Hepatocyte (in vitro differentiated cells): ENCODE measurements at regions not wholly inside any gene's neighbourhood (a gene's known extent, or its start where the extent isn't known, plus 50 kb on each side); places are given as distances from the start of the nearest gene placed in this dataset.

Experiments
- DNase-seq: peaks from one replicate; pipeline ENCODE4 v3.0.0-alpha.2; 2016; ENCODE audit warnings: low spot score
- H2AFZ ChIP-seq: fragments of 200-600 bp; sonication (generic); 2 replicates; pipeline ENCODE4 v1.6.0; 2016; ENCODE audit warnings: antibody characterized with exemption, mild to moderate bottlenecking
- H3K27ac ChIP-seq: fragments of 200-600 bp; sonication (generic); 2 replicates; pipeline ENCODE4 v1.5.1; 2016; ENCODE audit warnings: mild to moderate bottlenecking
- H3K27me3 ChIP-seq: fragments of 200-600 bp; sonication (generic); 2 replicates; pipeline ENCODE4 v1.6.1; 2016
- H3K36me3 ChIP-seq: fragments of 200-600 bp; sonication (generic); replicated peaks from 2 replicates; pipeline ENCODE4 v1.5.1; 2016; ENCODE audit warnings: low read depth; ENCODE audit not compliant: insufficient read depth
- H3K4me1 ChIP-seq: fragments of 200-600 bp; sonication (generic); 2 replicates; pipeline ENCODE4 v1.5.1; 2016; ENCODE audit warnings: mild to moderate bottlenecking, moderate library complexity; ENCODE audit not compliant: insufficient read depth
- H3K4me2 ChIP-seq: fragments of 200-600 bp; sonication (generic); 2 replicates; pipeline ENCODE4 v1.6.0; 2016
- H3K4me3 ChIP-seq: fragments of 200-600 bp; sonication (generic); 2 replicates; pipeline ENCODE4 v1.5.1; 2016; ENCODE audit warnings: mild to moderate bottlenecking
- H3K79me2 ChIP-seq: fragments of 200-600 bp; sonication (generic); 2 replicates; pipeline ENCODE4 v1.6.0; 2017; ENCODE audit warnings: mild to moderate bottlenecking
- H3K9me2 ChIP-seq: fragments of 200-600 bp; sonication (generic); replicated peaks from 2 replicates; pipeline ENCODE4 v1.6.0; 2017; ENCODE audit warnings: mild to moderate bottlenecking; ENCODE audit not compliant: insufficient read depth
- H3K9me3 ChIP-seq: fragments of 200-600 bp; sonication (generic); 2 replicates; pipeline ENCODE4 v1.5.1; 2016; ENCODE audit warnings: low read depth, mild to moderate bottlenecking
- H4K20me1 ChIP-seq: fragments of 200-600 bp; sonication (generic); 2 replicates; pipeline ENCODE4 v1.6.0; 2016; ENCODE audit warnings: mild to moderate bottlenecking; ENCODE audit not compliant: insufficient read depth, poor library complexity, severe bottlenecking
- EZH2 ChIP-seq: fragments of 200-600 bp; sonication (generic); IDR thresholded peaks from 2 replicates; pipeline ENCODE4 v1.6.1; 2016; ENCODE audit warnings: antibody characterized with exemption, mild to moderate bottlenecking, borderline replicate concordance
- EZH2phosphoT487 ChIP-seq: fragments of 200-600 bp; sonication (generic); IDR thresholded peaks from one replicate; pipeline ENCODE4 v1.6.1; 2018; ENCODE audit warnings: antibody characterized with exemption, mild to moderate bottlenecking, low read depth, moderate library complexity; ENCODE audit not compliant: unreplicated experiment, severe bottlenecking
- WGBS: methylation state at CpG from one replicate; pipeline ENCODE4 v1.1.6; 2016; ENCODE audit warnings: low lambda C conversion rate; ENCODE audit errors: missing lambda C conversion rate; 5-methylcytosine and 5-hydroxymethylcytosine counted together
- TF ChIP-seq, protein P1 (sequence below): fragments of 200-600 bp; sonication (generic); IDR thresholded peaks from 2 replicates; pipeline ENCODE4 v1.5.1; 2016; ENCODE audit warnings: antibody characterized with exemption, mild to moderate bottlenecking; ENCODE audit not compliant: poor library complexity

DNA sequence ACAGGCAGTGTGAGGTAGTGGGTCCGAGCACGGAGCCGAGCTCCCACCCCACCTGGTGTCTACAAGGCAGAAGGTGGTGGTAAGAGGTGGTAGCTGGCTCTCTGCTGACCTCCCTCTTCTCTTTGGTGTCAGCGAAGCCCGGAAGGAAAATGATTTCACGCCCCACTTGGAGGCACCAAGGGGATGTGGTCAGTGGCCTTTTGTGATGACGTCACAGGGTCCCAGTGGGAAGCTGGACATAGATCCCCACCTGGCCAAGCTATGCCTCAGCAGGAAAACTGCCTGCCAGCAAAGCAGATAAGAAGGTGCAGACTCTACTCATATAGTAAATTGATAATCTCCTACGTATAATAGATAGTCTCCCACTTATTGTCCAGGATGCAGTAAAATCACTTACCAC lies 183.7 kb upstream of the ALKAL2 start:
- Histone ChIP-seq H3K27me3 (peaks cover 28% of the 10 kb centered on the region), H3K9me2 (no peaks in the 10 kb centered on the region), H3K4me2 (no peak overlapping the region), H2AFZ (no peak overlapping the region), H3K79me2 (no peaks in the 10 kb centered on the region), H3K4me3 (no peak overlapping the region), H3K27ac (no peak overlapping the region), H3K9me3 (peaks cover 9% of the 10 kb centered on the region), H3K36me3 (no peaks in the 10 kb centered on the region), H3K4me1 (no peaks in the 10 kb centered on the region), H4K20me1 (no peaks in the 10 kb centered on the region)
- DNase-seq, result no peak
- TF ChIP-seq EZH2phosphoT487 (no peak), EZH2 (no peak)
- TF ChIP-seq, protein P1, sequence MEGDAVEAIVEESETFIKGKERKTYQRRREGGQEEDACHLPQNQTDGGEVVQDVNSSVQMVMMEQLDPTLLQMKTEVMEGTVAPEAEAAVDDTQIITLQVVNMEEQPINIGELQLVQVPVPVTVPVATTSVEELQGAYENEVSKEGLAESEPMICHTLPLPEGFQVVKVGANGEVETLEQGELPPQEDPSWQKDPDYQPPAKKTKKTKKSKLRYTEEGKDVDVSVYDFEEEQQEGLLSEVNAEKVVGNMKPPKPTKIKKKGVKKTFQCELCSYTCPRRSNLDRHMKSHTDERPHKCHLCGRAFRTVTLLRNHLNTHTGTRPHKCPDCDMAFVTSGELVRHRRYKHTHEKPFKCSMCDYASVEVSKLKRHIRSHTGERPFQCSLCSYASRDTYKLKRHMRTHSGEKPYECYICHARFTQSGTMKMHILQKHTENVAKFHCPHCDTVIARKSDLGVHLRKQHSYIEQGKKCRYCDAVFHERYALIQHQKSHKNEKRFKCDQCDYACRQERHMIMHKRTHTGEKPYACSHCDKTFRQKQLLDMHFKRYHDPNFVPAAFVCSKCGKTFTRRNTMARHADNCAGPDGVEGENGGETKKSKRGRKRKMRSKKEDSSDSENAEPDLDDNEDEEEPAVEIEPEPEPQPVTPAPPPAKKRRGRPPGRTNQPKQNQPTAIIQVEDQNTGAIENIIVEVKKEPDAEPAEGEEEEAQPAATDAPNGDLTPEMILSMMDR, result no peak
- 88% methylated on average over 8 of the region's 8 CpGs for WGBS

DNA sequence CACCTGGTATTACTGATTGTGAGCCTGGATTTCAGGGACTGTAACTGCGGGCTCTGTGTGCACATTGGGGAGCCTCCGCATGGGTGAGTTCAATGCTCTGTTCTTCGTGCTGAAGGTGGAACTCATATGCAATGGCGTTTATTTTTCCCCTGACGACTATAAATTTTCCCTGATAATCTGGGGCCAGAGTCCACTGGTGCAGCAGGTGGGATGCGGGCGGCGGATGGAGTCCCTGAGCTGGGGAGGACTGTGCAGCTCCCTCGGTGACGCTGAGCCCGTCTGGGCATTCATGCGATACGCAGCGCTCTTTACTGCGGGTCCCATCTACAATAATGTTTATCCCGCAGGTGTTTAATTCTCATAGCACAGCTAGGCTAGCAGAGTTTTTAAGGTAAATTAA lies 181.6 kb upstream of the ALKAL2 start:
- no peaks in the 10 kb centered on the region for H3K79me2 ChIP-seq
- H4K20me1 ChIP-seq, result no peaks in the 10 kb centered on the region
- DNase-seq, result no peak
- no peak overlapping the region for H3K4me3 ChIP-seq
- peaks cover 28% of the 10 kb centered on the region for H3K27me3 ChIP-seq
- H3K36me3 ChIP-seq, result no peaks in the 10 kb centered on the region
- TF ChIP-seq EZH2, result no peak
- no peak for TF ChIP-seq EZH2phosphoT487
- TF ChIP-seq, protein P1, result no peak
- no peak overlapping the region for H3K4me2 ChIP-seq
- WGBS, result 86% methylated on average over 16 of the region's 16 CpGs
- peaks cover 9% of the 10 kb centered on the region for H3K9me3 ChIP-seq
- no peaks in the 10 kb centered on the region for H3K9me2 ChIP-seq
- H3K4me1 ChIP-seq, result no peaks in the 10 kb centered on the region
- no peak overlapping the region for H2AFZ ChIP-seq
- H3K27ac ChIP-seq, result no peak overlapping the region

DNA sequence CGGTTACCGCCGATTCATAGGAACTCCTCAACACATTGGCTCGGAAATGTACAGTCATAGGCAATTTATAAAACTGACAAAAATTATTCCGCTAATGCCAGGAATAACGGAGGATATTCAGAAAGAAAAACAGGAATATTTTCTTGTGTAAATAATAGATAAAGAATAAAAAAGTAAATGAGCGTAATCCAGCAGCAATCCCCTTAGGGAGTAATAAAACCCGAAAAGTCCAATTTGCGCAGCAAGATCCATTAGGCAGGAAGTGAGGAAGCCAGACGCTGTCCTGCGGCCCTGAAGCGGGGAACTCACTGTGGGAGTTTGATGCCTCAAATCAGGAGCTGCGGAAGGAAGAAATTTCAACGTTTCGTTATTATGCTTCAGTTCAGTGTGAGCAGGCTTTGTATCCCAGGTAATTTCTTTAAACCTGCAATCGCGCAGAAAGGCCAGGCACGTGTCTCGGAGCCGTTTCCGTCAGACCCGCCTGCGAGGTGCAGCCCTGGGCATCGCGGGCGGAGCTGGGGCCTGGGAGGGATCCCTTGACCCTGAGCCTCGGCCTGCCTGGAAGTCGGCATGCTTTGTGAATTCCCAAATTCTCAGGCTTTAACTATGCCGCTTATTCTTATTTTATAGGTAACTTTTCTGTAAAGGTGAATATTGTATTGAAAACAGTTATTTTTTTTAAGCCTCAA lies 180.9 kb upstream of the ALKAL2 start:
- Histone ChIP-seq H3K27me3 (peaks cover 28% of the 10 kb centered on the region), H3K27ac (no peak overlapping the region), H3K79me2 (no peaks in the 10 kb centered on the region), H3K9me2 (no peaks in the 10 kb centered on the region), H3K4me3 (no peak overlapping the region), H4K20me1 (no peaks in the 10 kb centered on the region), H3K4me1 (no peaks in the 10 kb centered on the region), H2AFZ (no peak overlapping the region), H3K4me2 (peak overlapping the region; percentile 75), H3K9me3 (peaks cover 9% of the 10 kb centered on the region), H3K36me3 (no peaks in the 10 kb centered on the region)
- 57% methylated on average over 29 of the region's 29 CpGs for WGBS
- DNase-seq, result no peak
- TF ChIP-seq EZH2, result no peak
- TF ChIP-seq, protein P1, result no peak
- no peak for TF ChIP-seq EZH2phosphoT487
